Activated T-cell treated with anti-CD3 and anti-CD28 coated beads for 4 hours (primary cell): ENCODE measurements at regions not wholly inside any gene's neighbourhood (a gene's known extent, or its start where the extent isn't known, plus 50 kb on each side); places are given as distances from the start of the nearest gene placed in this dataset.
"Not testable (repeated sequence)": the region's sequence is repeated elsewhere in the genome, so short reads cannot be mapped to it uniquely, and the experiment has no call there.

ENCODE experiments used
- DNase-seq: peaks from one replicate; pipeline ENCODE4 v3.0.0-alpha.2; 2020

- DNase-seq = no peak
These were observed 102.7 kb upstream of the RBPJ start for GRCh38 chr4:26217961-26218676.

DNA sequence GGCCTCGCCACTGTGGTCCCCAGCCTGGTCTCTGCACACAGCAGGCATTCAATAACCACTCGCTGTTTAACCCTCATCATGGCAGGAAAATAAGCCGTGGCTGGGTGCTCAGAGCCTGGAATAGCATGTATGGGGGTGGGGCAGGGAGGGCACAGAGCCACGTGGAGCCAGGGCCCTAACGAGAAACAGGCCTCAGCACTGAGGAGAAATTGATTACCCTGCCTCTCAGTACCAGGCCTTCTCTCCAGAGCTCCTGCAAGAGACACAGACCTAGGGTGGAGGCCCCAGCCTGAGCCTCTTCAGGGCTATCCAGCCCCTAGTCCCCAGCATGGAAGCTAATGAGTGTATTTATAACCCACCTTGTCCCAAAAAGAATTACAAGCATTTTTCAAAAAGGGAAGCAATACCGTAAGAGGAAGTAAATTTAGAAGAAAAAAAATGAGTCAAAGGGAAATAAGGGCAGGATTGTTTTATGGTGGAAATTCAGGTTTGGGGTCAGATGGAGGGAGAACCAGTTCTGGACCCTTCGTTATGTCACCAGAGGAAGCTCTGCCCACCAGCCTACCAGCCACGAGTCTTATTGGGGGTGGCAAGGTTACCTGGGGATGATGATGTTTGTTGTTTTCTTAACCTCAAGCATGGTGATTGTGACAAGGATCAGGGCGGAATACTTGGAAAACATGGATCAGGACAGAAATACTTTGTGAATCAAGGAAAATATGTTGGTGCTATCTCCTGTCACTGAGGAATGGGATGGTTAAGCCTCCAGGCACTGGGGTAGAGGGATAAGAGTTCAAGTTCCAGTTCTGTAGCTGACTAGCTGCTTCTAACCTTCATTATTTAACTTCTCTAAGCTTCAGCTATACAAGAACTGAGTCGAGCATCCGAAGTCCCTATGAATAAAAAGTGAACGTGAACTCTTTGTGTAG, 101.9 kb upstream of the RBPJ start:
- DNase-seq = no peak

GRCh38 chr4:26220696-26221095, 100.1 kb upstream of the RBPJ start:
- no peak for DNase-seq

GRCh38 chr4:26223155-26223554, 97.7 kb upstream of the RBPJ start:
- no peak for DNase-seq

DNA sequence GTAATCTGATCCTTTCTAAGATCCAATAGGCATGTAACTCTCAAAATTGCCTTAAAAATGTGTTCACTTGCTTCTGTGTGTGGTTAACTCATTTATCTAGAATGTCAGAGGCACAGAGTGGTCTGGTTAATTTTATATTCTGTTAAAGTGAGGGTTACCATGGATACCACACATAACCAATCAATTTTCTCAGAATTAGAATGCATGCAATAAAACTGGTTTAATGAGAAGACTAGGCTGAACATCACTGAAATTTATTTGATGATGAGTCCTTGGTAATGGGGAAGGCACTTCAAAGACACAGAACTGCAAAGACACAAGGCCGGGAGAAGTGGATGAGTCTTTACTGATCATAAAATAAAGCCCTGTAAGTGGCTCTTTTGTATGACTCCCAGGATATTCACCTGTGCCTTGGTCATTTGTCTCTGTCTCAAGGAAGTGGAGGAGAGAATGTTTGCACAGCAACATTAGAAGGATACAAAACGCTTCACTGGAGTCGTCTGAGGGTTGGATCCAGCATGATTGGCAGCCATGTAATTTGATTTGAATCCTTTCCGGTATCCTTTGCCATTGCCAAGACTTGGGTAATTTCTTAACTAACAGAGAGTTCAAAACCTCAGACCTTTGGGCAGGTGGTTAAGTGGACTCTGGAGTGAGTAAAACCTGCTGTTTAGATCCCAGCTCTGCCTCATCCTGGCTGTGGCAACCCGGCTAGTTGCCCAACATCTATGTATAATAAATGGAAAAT, 94.0 kb upstream of the RBPJ start:
- DNase-seq = no peak

- DNase-seq = no peak
These were observed 93.1 kb upstream of the RBPJ start for GRCh38 chr4:26227601-26228229.

- DNase-seq = no peak
These were observed 91.9 kb upstream of the RBPJ start for GRCh38 chr4:26228883-26229282.

- DNase-seq = no peak
These were observed 90.8 kb upstream of the RBPJ start for GRCh38 chr4:26229974-26230373.

DNA sequence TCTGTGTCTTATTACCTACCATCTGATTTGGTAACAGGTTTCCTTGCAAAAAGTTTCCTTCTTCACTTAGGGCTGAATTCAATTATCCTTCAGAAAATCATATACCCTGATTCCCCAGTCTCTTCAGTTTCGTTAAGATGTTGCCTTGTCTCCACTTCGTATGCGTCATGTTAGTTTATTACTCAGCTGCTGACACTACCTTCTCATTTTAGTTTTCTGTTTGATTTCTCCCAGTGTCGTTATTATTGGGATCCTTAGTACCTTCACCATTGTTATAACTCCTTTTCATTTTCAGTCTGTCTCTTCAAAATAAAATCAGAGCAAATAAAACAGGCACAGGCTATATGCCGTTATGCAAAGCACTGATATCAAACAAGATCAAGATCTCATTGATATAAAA, 87.5 kb upstream of the RBPJ start:
- no peak for DNase-seq

DNA sequence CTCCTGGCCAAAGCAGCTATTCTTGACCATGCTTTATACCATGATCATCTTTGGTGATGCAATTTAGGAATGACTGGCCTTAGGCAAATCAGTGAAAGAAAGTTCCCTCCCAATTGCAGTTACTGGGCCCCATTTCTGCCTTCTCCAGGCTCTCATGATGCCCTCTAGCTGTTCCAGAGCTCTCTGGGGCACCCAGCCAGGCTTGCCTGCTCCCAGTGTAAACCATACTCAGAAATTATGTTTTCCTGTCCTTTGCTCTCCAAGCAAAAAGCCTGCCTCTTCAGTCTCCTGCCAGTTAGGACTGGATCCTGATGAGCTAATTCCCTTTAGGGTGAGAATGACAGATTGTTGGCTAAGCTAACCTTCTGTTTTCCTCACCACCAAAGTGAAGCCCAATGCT, 85.3 kb upstream of the RBPJ start:
- DNase-seq = no peak

DNA sequence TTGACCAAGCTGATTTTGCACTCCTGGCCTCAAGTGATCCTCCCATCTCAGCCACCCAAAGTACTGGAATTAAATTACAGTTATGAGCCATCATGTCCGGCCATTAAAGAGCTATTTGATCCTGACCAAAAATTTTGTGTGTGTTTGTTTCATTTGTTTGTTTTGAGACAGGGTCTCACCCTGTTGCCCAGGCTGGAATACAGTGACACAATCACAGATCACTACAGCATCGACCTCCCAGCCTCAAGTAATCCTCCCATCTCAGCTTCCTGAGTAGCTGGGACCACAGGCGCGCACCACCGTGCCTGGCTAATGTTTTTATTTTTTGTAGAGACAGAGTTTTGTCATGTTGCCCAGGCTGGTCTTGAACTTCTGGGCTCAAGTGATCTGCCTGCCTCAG, 82.9 kb upstream of the RBPJ start:
- no peak for DNase-seq

- no peak for DNase-seq
These were observed 82.4 kb upstream of the RBPJ start for GRCh38 chr4:26238426-26238777.

DNA sequence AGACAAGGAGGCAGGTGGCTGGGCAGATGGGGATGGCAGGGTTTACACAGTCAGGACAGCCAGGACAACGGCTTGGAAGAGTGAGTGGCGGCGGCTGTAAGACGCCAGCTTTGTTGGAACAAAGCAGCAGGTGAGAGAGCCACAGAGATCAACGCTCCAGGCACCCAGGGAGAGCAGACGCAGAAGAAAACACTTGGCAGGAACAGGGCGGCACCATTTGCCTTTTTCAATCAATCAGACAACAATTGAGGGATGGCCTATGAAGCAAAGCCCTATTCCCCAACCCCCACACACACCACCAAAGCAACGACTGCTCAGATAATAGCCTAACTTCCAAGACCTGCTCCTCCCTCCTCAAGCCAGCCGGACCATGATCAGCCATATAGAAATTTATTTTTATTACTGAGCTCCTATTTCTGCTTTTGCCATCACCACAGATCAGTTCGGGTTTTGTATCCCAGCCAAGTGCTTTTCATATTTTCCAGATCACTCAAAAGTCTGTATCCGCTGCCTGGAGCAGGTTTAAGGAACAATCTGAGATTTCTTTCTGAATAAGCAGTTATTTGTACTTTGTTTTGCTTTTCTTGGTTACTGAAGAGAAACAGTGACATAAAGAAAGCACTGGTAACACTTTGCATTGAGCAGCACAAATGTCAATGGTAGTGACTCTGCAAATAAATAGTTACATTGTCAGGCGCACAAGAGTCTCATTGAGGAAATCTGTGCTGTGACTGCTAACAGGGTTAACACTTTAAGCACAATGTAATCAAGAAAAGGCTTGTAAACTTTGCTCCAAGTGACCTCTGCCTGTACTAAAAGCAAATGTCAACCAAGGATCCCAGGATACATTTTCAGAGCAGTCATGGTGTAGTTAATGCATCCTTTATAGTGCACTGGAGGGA, 81.8 kb upstream of the RBPJ start:
- no peak for DNase-seq

GRCh38 chr4:26239801-26240200, 81.0 kb upstream of the RBPJ start:
- DNase-seq = no peak

- no peak for DNase-seq
These were observed 79.6 kb upstream of the RBPJ start for GRCh38 chr4:26241179-26241578.

DNA sequence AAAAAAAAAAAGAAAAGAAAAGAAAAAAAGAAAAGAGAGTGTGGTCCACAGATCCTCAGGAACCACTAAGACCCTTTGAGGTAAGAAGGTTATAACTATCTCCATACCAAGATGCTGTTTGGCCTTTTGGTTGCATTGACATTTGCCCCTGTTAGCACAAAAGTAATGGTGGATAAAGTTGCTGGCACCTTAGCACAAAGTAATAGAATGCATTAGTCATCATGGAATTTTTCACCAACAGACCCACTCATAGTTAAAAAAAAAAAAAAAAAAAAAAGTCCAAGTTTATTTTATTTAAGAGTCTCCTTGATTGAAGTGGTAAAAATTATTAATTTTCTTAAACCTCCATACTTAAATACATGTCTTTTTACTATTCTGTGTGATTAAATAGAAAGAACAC, 78.4 kb upstream of the RBPJ start:
- DNase-seq = no peak

DNA sequence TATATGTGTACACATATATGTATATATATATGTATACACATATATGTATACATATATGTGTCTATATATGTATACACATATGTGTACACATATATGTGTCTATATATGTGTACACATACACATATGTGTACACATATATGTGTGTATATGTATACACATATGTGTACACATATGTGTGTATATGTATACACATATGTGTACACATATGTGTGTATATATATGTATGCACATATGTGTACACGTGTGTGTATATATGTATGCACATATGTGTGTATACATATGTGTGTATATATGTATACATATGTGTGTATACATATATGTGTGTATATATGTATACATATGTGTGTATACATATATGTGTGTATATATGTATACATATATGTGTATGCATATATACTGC, 76.7 kb upstream of the RBPJ start:
- not testable (repeated sequence) for DNase-seq

DNA sequence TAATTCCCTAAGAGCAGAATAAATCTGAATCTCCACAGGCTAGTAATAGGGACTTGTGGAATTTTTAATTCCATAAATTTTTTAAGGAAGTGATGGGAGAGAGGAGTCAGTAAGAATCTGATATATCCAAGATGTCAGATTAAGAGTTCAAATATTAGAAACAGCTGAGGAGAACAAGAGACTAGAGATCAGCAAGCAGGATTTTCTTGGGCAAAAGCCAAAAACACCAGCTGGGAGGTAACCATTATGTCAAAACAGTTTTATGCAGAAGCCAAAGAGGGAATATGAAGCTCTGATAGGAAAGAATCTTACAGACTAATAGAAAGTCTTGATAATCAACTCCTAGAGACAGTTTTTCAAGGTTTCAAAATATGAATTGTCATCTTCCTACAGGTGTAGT, 72.2 kb upstream of the RBPJ start:
- DNase-seq = no peak

DNA sequence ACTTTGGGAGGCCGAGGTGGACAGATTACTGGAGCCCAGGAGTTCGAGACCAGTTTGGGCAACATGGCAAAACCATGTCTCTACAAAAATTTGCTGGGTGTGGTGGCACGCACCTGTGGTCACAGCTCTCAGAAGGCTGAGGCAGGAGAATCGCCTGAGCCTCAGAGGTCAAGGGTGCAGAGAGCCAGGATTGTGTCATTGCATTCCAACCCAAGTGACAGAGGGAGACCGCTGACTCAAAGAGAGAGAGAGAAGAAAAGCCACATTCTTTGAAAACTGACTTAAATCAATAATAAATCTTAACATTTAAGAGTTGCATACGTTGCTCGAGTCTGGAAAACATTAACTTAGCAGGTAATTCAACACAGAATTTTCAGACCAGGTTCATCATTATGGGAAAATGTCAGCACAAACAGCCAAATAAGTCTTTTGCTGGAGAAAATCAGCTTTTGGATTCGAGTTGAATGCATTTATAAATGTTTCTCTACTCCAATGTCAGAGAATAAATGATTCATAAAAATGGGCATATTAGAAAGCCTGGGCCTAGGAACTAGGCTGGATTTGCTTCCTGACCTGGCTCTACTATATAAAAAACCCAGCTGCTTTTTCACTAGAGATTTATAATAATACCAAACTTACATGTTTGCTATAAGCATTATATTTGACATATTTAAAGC, 68.3 kb upstream of the RBPJ start:
- DNase-seq = no peak

GRCh38 chr4:26253968-26254367, 66.8 kb upstream of the RBPJ start:
- no peak for DNase-seq

- no peak for DNase-seq
These were observed 64.8 kb upstream of the RBPJ start for GRCh38 chr4:26255989-26256388.

GRCh38 chr4:26257444-26257843, 63.4 kb upstream of the RBPJ start:
- not testable (repeated sequence) for DNase-seq
